ELR (cell line): ENCODE measurements at regions not wholly inside any gene's neighbourhood (a gene's known extent, or its start where the extent isn't known, plus 50 kb on each side); places are given as distances from the start of the nearest gene placed in this dataset.
"Not testable (repeated sequence)": the region's sequence is repeated elsewhere in the genome, so short reads cannot be mapped to it uniquely, and the experiment has no call there.

Source experiments
- DNase-seq: peaks from one replicate; pipeline ENCODE4 v3.0.0-alpha.2; 2015; ENCODE audit warnings: low read depth

GRCh38 chr4:84279678-84280077 lies 219.4 kb downstream of the NKX6-1 start:
- DNase-seq, result peak; percentile 1

- DNase-seq, result no peak
These were observed 221.2 kb downstream of the NKX6-1 start for GRCh38 chr4:84277923-84278322.

- no peak for DNase-seq
These were observed 222.3 kb downstream of the NKX6-1 start for GRCh38 chr4:84276752-84277151.

DNA sequence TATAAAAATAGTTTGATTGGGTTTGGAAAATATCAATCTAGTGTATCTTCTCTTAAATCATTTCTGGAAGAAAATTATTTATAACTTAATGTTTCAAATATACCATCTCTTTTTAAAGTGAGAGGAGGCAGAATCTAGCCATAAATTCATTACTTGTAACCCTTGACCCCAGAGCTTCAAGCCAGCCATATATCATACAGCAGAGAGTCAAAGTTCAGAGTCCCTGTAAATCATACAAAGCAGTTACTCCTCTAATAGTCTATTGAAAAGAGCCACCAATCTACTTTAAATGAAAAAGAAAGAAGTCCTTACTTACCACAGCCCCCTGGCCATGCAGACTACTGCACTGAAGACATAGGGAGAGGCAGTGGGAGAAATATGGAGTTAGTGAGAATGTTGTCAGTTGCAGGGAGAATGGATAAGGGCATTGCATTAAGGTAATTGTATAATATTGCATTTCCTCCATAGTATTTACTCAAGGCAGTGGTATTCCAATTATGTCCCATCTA lies 229.5 kb downstream of the NKX6-1 start:
- no peak for DNase-seq

DNA sequence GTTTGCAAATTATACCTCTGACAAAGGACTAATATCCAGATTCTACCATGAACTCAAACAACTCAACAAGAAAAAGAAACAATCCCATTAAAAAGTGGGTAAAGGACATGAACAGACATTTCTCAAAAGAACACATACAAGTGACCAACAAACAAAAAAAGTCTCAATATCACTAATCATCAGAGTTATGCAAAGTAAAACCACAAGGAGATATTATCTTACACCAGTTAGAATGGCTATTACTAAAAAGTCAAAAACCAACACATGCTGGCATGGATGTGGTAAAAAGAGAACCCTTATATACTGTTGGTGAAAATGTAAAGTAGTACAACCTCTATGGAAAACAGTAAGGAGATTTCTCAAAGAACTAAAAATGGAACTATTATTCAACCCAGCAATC lies 234.4 kb downstream of the NKX6-1 start:
- no peak for DNase-seq

- DNase-seq, result no peak
These were observed 235.7 kb downstream of the NKX6-1 start for GRCh38 chr4:84263415-84263814.

DNA sequence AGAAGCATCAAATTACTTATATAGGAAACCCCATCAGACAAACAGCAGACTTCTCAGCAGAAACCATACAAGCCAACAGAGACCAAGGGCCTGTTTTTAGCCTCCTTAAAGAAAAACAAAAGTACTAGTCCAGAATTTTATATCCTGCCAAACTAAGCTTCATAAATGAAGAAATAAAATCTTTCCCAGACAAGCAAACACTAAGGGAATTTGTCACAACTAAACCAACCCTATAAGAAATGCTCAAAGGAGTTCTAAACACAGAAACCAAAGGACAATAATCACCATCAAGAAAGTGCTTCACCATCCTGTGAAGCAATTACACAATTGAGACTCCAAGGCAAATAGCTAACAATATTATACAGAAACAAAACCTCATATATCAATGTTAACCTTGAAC lies 238.6 kb downstream of the NKX6-1 start:
- no peak for DNase-seq

DNA sequence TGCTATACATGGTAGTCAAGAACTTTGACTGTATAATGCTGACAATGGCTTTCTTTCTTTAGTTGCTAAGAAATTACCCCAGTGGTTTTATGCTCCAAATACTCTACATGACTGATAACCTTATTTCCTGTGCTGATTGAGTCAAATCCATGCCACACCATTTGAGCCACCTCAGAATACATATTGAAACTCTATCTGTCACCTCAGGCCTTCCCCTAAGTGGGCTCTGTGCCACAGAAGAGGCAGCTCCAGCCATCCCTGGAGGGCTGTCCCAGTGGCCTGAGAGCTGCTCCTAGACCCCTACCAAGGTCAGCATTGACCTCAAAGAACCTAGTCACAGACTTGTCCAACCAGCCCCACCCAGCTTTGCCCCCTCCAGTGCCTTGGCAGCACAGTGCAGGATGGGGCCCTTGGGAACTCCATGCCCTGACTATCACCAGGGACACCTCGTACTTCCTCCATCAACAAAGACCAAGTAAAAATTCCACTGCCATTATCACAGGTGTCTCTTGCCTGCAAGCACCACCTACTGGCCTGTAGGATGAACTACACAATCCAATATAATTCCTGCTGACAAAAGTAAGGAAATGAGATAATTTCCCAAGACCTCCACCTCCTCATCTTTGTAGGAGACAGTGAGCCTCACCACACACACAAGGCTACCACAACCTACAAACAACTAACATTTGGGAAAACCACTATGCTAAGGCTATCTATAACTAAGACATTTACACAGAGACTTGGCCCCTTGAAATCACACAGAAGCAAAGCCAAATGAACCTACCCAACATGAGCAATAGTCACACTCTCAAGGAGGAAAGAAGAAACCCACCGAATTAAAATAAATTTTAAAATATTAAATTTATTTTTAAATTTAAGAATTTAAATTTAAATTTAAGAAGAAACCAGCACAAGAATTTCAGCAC lies 239.9 kb downstream of the NKX6-1 start:
- peak; percentile 53 for DNase-seq

DNA sequence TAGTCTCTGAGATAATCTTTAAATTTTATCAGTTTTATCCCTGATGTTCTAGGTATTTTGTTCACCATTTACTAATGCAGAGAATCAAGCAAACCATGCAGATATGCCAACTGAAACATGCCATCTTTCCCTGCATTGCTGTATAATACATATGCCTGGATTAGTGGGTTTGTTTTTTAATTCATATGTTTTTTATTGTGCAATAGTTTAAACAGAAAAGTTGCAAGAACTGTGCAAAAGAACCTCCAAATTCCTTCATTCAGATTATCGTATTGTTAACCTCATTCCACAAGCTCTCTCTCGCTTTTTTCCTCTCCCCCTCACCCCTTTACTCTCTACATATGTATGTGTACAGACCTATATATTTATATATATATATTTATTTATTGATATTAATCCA lies 244.6 kb downstream of the NKX6-1 start:
- no peak for DNase-seq

GRCh38 chr4:84249521-84249920 lies 249.6 kb downstream of the NKX6-1 start:
- no peak for DNase-seq

DNA sequence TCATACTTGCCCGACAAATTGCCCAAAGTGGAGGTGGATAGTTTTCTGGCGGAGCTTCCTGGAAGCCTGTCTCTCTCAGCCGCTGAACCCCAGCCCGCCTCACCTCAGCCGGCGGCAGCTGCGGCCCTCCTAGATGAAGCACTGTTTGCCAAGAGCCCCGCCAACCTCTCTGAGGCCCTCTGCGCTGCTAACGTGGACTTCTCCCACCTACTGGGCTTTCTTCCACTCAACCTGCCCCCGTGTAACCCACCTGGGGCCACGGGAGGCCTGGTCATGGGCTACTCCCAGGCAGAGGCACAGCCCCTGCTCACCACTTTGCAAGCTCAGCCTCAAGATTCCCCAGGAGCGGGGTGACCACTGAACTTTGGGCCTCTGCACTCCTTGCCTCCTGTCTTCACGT lies 254.1 kb downstream of the NKX6-1 start:
- not testable (repeated sequence) for DNase-seq

DNA sequence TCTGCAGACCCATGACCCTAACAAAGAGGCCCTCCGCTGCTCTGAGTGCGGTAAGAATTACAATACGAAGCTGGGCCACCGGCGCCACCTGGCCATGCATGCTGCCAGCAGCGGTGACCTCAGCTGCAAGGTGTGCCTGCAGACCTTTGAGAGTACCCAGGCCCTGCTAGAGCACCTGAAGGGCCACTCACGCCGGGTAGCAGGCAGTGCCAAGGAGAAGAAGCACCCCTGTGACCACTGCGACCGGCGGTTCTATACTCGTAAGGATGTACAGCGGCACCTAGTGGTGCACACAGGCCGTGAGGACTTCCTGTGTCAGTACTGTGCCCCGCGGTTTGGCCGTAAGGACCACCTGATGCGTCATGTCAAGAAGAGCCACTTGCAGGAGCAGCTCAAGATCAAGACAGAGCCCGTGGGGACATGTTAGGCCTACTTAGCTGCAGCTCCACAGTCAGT lies 254.7 kb downstream of the NKX6-1 start:
- DNase-seq, result peak; percentile 1

GRCh38 chr4:84243685-84244084 lies 255.4 kb downstream of the NKX6-1 start:
- no peak for DNase-seq

DNA sequence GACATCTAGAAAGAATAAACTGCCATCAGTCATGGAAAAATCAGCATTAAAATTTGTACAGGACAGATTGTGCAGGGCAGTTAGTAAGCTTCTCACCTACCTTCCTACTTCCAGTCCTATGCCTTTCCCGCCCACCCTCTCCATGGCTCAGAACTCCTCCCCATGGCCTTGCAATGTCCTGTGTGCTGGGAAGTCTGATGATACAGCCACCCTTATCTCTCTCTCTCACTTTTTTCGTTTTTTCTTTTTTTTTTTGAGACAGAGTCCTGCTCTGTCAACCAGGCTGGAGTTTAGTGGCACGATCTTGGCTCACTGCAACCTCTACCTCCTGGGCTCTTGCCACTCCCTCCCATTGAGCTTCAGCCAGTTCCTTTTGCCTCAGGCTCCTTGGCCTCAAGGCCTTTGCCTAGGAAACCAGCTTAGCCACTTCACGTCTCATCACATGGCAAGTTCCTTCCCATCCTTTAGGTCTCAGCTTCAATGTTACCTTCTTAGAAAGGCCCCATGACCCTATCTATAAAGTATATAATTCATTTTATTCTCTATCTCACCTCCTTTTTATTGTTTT lies 259.7 kb downstream of the NKX6-1 start:
- DNase-seq, result no peak

GRCh38 chr4:84238247-84239090 lies 260.6 kb downstream of the NKX6-1 start:
- DNase-seq, result peak; percentile 44

GRCh38 chr4:84237008-84237407 lies 262.1 kb downstream of the NKX6-1 start:
- peak; percentile 3 for DNase-seq

DNA sequence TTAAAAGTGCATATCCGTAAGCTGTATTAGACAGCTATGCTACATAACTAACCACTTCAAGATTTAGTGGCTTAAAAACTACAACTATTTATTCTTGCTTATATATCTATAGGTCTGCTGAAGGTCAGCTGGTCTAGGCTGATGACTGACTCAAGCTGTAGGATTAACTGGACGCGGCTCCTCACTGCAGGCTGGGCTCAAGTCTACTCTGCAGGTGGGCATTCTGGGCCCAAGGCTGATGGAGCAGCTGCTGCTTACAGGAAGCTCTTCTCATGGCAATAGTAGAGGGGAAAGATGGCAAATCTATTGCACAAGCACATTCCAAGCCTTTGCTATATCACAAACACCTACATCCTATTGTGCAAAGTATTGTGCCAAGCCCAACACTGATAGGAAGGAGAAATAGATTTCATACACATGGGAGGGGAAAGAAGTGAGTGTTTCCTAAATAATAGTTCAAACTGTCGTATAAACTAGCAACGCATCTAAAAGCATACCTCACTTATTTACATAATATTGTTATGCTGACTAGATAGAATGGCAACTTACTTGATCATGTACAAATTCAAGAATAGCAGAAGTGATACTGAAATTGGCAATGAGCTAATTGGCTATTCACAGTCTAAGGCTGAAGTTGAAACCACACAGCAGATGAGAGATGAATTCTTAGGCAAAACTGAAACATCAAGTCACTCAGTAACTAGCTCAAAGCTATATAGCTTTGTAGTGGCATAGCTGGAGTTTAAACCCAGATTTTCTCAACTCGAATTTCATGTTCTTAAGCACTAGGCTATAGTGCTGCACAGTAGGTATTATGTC lies 263.8 kb downstream of the NKX6-1 start:
- DNase-seq, result no peak

- DNase-seq, result no peak
These were observed 266.6 kb downstream of the NKX6-1 start for GRCh38 chr4:84232309-84233095.

- DNase-seq, result no peak
These were observed 267.5 kb downstream of the NKX6-1 start for GRCh38 chr4:84231539-84232055.

DNA sequence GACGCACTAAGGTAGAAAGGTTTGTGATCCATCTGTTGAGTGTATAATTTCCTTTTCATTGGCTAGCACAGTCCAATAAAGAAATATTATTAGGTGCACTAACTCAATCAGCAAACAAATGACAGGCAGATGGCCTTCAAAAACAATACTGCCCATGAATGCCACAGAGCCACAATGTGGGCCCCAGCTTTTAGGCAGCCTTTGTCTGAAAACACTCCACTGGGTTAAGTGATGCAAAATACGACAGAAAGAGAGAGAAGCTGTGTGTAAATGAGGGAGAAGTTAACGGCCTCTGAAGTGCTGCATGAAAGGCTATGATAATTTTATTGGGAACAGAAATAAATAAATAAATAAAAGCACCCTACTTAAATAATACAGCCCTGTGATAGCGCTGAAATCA lies 274.6 kb downstream of the NKX6-1 start:
- DNase-seq, result no peak
